MM.1S (cell line): ENCODE measurements at regions not wholly inside any gene's neighbourhood (a gene's known extent, or its start where the extent isn't known, plus 50 kb on each side); places are given as distances from the start of the nearest gene placed in this dataset.

Experiments used
- EZH2 ChIP-seq: fragments of 300-600 bp; sonication (generic); optimal IDR thresholded peaks from 2 replicates; pipeline ENCODE3; 2017; ENCODE audit warnings: low read depth, mild to moderate bottlenecking, antibody characterized with exemption, low read length, mixed read lengths
- EZH2phosphoT487 ChIP-seq: fragments of 300-600 bp; sonication (generic); IDR thresholded peaks from 2 replicates; pipeline ENCODE4 v1.6.1; 2018; ENCODE audit warnings: antibody characterized with exemption, low read length
- TF ChIP-seq, protein P1 (sequence below): fragments of 300-600 bp; sonication (generic); IDR thresholded peaks from 2 replicates; pipeline ENCODE4 v1.5.1; 2016; ENCODE audit warnings: antibody characterized with exemption, low read length, mixed read lengths

DNA sequence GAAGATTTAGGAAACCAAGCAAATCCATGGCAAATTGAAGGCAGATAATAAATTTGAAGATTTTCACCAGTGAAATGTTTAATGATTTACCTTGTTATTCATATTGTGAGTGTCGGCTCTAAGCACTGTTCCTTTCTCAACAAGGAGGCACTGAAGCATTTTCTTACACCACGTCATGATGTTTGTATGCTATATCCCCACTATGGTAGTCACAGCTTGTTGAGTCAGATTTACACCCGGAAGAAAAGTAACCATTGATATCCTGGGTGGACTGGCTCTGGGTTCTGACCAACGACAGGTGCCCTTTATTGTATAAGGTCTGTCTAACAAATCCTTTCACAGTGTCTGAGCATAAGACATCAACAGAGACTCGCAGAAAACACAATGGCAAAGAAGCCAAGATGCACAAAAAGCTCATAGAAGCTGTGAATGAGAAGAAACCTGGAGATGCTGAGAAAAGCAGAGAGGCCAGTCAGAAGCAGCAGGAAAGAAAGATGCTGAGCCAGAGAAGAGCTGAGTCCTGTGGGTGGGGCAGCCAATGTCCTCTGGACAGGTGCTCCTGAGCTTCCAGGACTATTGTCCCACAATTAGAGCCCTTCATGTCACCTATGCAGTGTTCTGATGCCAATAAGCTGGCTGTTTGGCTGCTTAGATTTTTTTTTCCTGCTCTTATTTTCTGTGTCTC, 49.7 kb upstream of the ARHGAP5 start:
- TF ChIP-seq, protein P1, sequence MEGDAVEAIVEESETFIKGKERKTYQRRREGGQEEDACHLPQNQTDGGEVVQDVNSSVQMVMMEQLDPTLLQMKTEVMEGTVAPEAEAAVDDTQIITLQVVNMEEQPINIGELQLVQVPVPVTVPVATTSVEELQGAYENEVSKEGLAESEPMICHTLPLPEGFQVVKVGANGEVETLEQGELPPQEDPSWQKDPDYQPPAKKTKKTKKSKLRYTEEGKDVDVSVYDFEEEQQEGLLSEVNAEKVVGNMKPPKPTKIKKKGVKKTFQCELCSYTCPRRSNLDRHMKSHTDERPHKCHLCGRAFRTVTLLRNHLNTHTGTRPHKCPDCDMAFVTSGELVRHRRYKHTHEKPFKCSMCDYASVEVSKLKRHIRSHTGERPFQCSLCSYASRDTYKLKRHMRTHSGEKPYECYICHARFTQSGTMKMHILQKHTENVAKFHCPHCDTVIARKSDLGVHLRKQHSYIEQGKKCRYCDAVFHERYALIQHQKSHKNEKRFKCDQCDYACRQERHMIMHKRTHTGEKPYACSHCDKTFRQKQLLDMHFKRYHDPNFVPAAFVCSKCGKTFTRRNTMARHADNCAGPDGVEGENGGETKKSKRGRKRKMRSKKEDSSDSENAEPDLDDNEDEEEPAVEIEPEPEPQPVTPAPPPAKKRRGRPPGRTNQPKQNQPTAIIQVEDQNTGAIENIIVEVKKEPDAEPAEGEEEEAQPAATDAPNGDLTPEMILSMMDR: no peak
- TF ChIP-seq EZH2: no peak
- TF ChIP-seq EZH2phosphoT487: no peak
